Endodermal cell (in vitro differentiated cells): ENCODE measurements at regions not wholly inside any gene's neighbourhood (a gene's known extent, or its start where the extent isn't known, plus 50 kb on each side); places are given as distances from the start of the nearest gene placed in this dataset.

Experiments used
- DNase-seq: peaks from one replicate; pipeline ENCODE4 v3.0.0-alpha.2; 2017
- H3K27ac ChIP-seq: 2 replicates; pipeline ENCODE4 v1.5.1; 2013; ENCODE audit warnings: mild to moderate bottlenecking, low read depth, low read length, moderate library complexity
- H3K27me3 ChIP-seq: 2 replicates; pipeline ENCODE4 v1.6.1; 2013; ENCODE audit warnings: mild to moderate bottlenecking, low read length, moderate library complexity; ENCODE audit not compliant: insufficient read depth, control insufficient read depth, poor library complexity, severe bottlenecking
- H3K36me3 ChIP-seq: 2 replicates; pipeline ENCODE4 v1.7.0; 2013; ENCODE audit warnings: mild to moderate bottlenecking, low read length, moderate library complexity; ENCODE audit not compliant: control insufficient read depth, insufficient read depth
- H3K4me1 ChIP-seq: one replicate; pipeline ENCODE4 v1.7.0; 2013; ENCODE audit warnings: low read length; ENCODE audit not compliant: control insufficient read depth, insufficient read depth
- H3K4me3 ChIP-seq: 2 replicates; pipeline ENCODE4 v1.5.1; 2013; ENCODE audit warnings: mild to moderate bottlenecking, low read length, moderate library complexity
- H3K9ac ChIP-seq: 2 replicates; pipeline ENCODE4 v1.6.1; 2013; ENCODE audit warnings: mild to moderate bottlenecking, low read length, moderate library complexity; ENCODE audit not compliant: poor library complexity, severe bottlenecking; ENCODE audit errors: extremely low read depth
- H3K9me3 ChIP-seq: 2 replicates; pipeline ENCODE4 v1.6.1; 2013; ENCODE audit warnings: mild to moderate bottlenecking, low read length, moderate library complexity; ENCODE audit not compliant: control insufficient read depth
- H3K27ac Mint-ChIP-seq: 2 replicates; pipeline ENCODE4 v1.8.0; 2020; ENCODE audit warnings: mixed read lengths
- H3K27me3 Mint-ChIP-seq: 2 replicates; pipeline ENCODE4 v1.8.0; 2021; ENCODE audit warnings: mild to moderate bottlenecking, mixed read lengths; ENCODE audit not compliant: insufficient read depth
- H3K36me3 Mint-ChIP-seq: 2 replicates; pipeline ENCODE4 v1.8.0; 2020; ENCODE audit warnings: low read depth, mixed read lengths
- H3K4me1 Mint-ChIP-seq: 2 replicates; pipeline ENCODE4 v1.8.0; 2020; ENCODE audit warnings: mixed read lengths
- H3K4me3 Mint-ChIP-seq: 2 replicates; pipeline ENCODE4 v1.8.0; 2020; ENCODE audit warnings: mild to moderate bottlenecking, moderate library complexity, mixed read lengths
- H3K9me3 Mint-ChIP-seq: 2 replicates; pipeline ENCODE4 v1.8.0; 2020; ENCODE audit warnings: mild to moderate bottlenecking, mixed read lengths
- WGBS, 2 experiments: methylation state at CpG; one replicate each; pipeline versions ENCODE4 v1.1.5 to v1.1.7; 2013; ENCODE audit warnings: missing lambda C conversion rate in 2 of 2, mixed read lengths in 1 of 2; ENCODE audit not compliant: insufficient coverage in 1 of 2, insufficient read length in 1 of 2; 5-methylcytosine and 5-hydroxymethylcytosine counted together
- TF ChIP-seq, protein P1 (sequence below): fragments of 200-600 bp; sonication (generic); conservative IDR thresholded peaks from 2 replicates; pipeline ENCODE4 v1.5.0; 2021; ENCODE audit warnings: antibody characterized with exemption, mild to moderate bottlenecking

DNA sequence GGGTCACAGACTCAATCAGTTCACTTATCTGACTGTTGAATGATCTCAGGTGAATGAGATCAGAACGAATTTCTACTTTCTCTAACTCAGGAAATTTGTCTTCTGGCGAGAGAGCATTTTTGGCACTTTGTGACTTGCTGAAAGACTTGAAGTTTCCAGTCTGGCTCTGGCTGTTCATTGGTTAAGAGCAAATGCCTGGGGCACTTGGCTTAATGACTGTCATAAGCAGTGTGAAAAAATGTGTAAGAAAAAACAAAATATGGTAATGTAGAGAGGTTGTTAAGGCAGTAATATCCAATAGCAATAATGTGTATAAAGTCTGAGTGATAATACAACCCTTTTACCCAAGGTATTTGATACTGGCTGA, 71.3 kb upstream of the PGRMC2 start:
- Histone ChIP-seq H3K27ac (no peak overlapping the region), H3K4me3 (no peak overlapping the region), H3K9me3 (peaks cover 24% of the 10 kb centered on the region), H3K27me3 (no peaks in the 10 kb centered on the region), H3K4me1 (peaks cover 4% of the 10 kb centered on the region), H3K36me3 (no peaks in the 10 kb centered on the region), H3K9ac (no peak overlapping the region)
- Mint-ChIP-seq H3K4me1 (peaks cover 17% of the 10 kb centered on the region), H3K9me3 (peaks cover 17% of the 10 kb centered on the region), H3K36me3 (peaks cover 3% of the 10 kb centered on the region), H3K27me3 (peaks cover 8% of the 10 kb centered on the region), H3K27ac (no peak overlapping the region), H3K4me3 (no peak overlapping the region)
- TF ChIP-seq, protein P1, sequence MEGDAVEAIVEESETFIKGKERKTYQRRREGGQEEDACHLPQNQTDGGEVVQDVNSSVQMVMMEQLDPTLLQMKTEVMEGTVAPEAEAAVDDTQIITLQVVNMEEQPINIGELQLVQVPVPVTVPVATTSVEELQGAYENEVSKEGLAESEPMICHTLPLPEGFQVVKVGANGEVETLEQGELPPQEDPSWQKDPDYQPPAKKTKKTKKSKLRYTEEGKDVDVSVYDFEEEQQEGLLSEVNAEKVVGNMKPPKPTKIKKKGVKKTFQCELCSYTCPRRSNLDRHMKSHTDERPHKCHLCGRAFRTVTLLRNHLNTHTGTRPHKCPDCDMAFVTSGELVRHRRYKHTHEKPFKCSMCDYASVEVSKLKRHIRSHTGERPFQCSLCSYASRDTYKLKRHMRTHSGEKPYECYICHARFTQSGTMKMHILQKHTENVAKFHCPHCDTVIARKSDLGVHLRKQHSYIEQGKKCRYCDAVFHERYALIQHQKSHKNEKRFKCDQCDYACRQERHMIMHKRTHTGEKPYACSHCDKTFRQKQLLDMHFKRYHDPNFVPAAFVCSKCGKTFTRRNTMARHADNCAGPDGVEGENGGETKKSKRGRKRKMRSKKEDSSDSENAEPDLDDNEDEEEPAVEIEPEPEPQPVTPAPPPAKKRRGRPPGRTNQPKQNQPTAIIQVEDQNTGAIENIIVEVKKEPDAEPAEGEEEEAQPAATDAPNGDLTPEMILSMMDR, result no peak
- no peak for DNase-seq
- 85 to 96% methylated on average over 2 of the region's 2 CpGs for WGBS, 2 experiments

DNA sequence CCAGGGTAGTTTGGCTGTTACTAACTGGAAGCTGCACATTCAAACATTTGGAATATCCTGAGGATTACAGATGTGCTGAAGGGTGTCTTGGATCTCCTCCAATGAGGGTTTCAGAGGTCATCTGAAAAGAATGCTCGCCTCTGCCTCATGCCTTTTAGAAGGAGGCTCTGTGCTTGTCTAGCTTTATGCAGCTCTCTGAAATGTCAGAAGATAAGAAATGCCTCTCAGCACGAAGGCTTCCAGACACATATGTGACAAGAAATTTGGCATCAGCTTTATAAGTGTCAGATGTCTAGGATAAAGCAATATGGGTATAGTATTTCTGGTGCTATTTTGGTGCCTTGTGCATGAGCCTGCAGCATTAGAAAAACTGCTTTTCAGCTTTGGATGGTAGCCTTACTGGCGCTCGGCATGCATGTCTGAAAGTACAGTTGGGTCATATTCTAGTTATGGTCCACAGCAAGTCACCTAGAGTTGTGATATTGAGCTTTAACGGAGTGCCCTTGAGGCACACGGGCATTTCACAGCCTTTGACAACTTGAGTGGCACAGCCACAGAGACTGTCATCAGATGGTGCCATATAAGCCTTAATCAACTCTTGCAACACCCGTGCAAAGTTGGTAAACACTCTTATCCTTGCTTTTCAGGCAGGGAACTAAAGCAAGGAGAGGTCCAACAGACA, 70.8 kb upstream of the PGRMC2 start:
- H3K36me3 Mint-ChIP-seq, result peaks cover 3% of the 10 kb centered on the region
- H3K9ac ChIP-seq, result no peak overlapping the region
- H3K9me3 Mint-ChIP-seq, result peaks cover 17% of the 10 kb centered on the region
- TF ChIP-seq, protein P1, result no peak
- peaks cover 17% of the 10 kb centered on the region for H3K4me1 Mint-ChIP-seq
- H3K27ac ChIP-seq, result no peak overlapping the region
- no peak overlapping the region for H3K27ac Mint-ChIP-seq
- H3K27me3 ChIP-seq, result no peaks in the 10 kb centered on the region
- peaks cover 4% of the 10 kb centered on the region for H3K4me1 ChIP-seq
- peaks cover 24% of the 10 kb centered on the region for H3K9me3 ChIP-seq
- DNase-seq, result no peak
- no peak overlapping the region for H3K4me3 Mint-ChIP-seq
- no peaks in the 10 kb centered on the region for H3K36me3 ChIP-seq
- no peak overlapping the region for H3K4me3 ChIP-seq
- 92 to 93% methylated on average over 7 of the region's 7 CpGs for WGBS, 2 experiments
- H3K27me3 Mint-ChIP-seq, result peaks cover 8% of the 10 kb centered on the region

DNA sequence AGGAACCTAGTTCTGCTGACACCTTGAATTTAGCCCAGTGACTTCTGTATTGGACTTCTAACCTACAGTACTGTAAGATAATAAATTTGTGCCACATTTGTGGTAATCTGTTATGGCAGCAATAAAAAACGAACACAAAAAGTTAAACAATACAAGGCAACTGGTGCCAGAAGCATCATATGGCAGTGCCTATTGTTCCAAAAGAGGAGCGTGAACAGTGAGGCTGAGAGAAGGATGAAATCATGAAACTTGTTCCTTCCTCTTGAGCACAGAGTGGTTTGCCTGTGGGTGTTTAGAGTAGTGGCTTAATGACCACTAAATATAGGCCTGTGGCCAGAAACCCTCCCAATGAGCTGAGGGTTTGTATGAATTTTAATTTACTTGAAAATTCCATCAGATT, 69.7 kb upstream of the PGRMC2 start:
- H3K4me1 Mint-ChIP-seq, result peaks cover 17% of the 10 kb centered on the region
- peaks cover 3% of the 10 kb centered on the region for H3K36me3 Mint-ChIP-seq
- peaks cover 8% of the 10 kb centered on the region for H3K27me3 Mint-ChIP-seq
- Histone ChIP-seq H3K27ac (no peak overlapping the region), H3K9ac (no peak overlapping the region), H3K36me3 (no peaks in the 10 kb centered on the region), H3K9me3 (peaks cover 24% of the 10 kb centered on the region), H3K4me3 (no peak overlapping the region), H3K4me1 (peaks cover 4% of the 10 kb centered on the region), H3K27me3 (no peaks in the 10 kb centered on the region)
- H3K27ac Mint-ChIP-seq, result no peak overlapping the region
- TF ChIP-seq, protein P1, result no peak
- H3K4me3 Mint-ChIP-seq, result no peak overlapping the region
- WGBS, 2 experiments, result 64 to 78% methylated on average over 2 of the region's 2 CpGs
- H3K9me3 Mint-ChIP-seq, result peaks cover 17% of the 10 kb centered on the region
- no peak for DNase-seq
